BE2C (cell line): ENCODE measurements at regions not wholly inside any gene's neighbourhood (a gene's known extent, or its start where the extent isn't known, plus 50 kb on each side); places are given as distances from the start of the nearest gene placed in this dataset.

ENCODE experiments used
- DNase-seq: peaks from one replicate; pipeline ENCODE4 v3.0.0-alpha.2; 2020
- H3K27me3 ChIP-seq: fragments of 250-450 bp; sonication (Bioruptor Pico); 2 replicates; pipeline ENCODE4 v1.5.1; 2020; ENCODE audit warnings: mild to moderate bottlenecking
- H3K36me3 ChIP-seq: fragments of 250-450 bp; sonication (Bioruptor Pico); 2 replicates; pipeline ENCODE4 v1.5.1; 2020; ENCODE audit warnings: mild to moderate bottlenecking
- H3K4me1 ChIP-seq: fragments of 250-450 bp; sonication (Bioruptor Pico); 2 replicates; pipeline ENCODE4 v1.5.1; 2020
- H3K4me3 ChIP-seq: 2 replicates; pipeline ENCODE4 v1.5.1; 2011; ENCODE audit warnings: low read depth, low read length
- H3K9me3 ChIP-seq: fragments of 250-450 bp; sonication (Bioruptor Pico); 2 replicates; pipeline ENCODE4 v1.5.1; 2020
- CTCF ChIP-seq: IDR thresholded peaks from 2 replicates; pipeline ENCODE4 v1.5.1; 2012; ENCODE audit warnings: mild to moderate bottlenecking, low read depth, low read length

GRCh38 chr4:175385797-175386196 lies 426.3 kb downstream of the GPM6A start:
- no peak for DNase-seq
- H3K27me3 ChIP-seq, result no peaks in the 10 kb centered on the region
- no peaks in the 10 kb centered on the region for H3K36me3 ChIP-seq
- no peak for TF ChIP-seq CTCF
- H3K9me3 ChIP-seq, result no peaks in the 10 kb centered on the region
- H3K4me1 ChIP-seq, result no peaks in the 10 kb centered on the region
- H3K4me3 ChIP-seq, result no peak overlapping the region

DNA sequence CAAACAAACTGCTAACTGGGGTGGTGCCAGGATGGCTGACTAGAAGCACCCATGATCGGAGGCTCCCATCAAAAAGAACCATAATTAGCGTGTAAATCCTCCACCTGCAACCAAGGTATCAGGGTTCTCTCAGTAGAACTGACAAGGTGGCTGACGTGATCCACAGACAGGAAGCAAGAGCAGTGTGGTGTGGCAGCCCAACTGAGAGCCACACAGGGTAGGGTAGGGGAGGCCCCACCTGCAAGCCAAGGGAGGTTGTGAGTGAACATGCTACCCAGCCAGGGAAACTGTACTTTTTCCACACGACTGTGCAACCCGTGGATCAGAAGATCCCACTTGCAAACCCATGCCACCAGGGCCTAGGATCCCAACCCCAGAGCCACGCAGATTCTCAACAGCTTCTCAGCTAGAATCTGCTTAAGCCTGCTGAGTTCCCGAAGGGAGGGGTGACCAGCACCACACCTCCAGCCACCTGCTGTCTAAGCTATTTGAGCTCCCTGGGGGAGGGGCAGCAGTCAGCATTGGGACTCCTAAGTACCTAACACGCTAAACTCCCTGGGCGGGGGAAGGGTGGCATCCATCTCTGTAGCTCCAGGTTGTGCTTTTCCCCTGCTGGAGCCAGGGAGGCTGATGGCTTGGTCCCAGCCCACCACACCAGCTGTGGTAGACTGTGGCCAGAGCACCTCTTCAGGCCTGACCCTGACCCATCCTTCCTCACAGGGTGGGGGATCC lies 425.1 kb downstream of the GPM6A start:
- Histone ChIP-seq H3K4me1 (no peaks in the 10 kb centered on the region), H3K36me3 (no peaks in the 10 kb centered on the region), H3K9me3 (no peaks in the 10 kb centered on the region), H3K27me3 (no peaks in the 10 kb centered on the region), H3K4me3 (no peak overlapping the region)
- TF ChIP-seq CTCF, result no peak
- DNase-seq, result no peak

GRCh38 chr4:175394208-175394607 lies 417.9 kb downstream of the GPM6A start:
- H3K9me3 ChIP-seq, result no peaks in the 10 kb centered on the region
- H3K4me3 ChIP-seq, result no peak overlapping the region
- H3K27me3 ChIP-seq, result no peaks in the 10 kb centered on the region
- no peaks in the 10 kb centered on the region for H3K4me1 ChIP-seq
- no peak for DNase-seq
- TF ChIP-seq CTCF, result no peak
- no peaks in the 10 kb centered on the region for H3K36me3 ChIP-seq

DNA sequence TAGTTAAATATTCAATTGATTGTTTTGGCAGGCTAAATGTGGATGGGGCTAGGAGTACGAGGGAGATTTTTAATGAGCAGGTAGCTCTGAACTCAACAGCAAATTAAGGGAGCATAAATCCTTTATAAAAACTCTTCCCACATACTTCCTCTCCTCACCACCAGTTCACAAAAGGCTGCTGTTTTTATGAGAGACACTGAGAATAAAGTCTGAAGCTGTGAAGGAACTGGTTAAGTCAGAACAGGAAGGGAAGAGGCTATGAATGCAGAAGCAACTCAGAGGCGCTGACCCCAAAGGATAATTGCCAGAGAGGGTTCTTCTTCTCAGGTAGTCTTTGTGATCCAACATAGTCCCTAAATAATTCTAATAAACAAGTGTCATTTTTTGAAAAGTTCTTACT lies 406.1 kb downstream of the GPM6A start:
- no peak for TF ChIP-seq CTCF

GRCh38 chr4:175407926-175408325 lies 404.1 kb downstream of the GPM6A start:
- H3K4me1 ChIP-seq, result no peaks in the 10 kb centered on the region
- H3K4me3 ChIP-seq, result no peak overlapping the region
- no peaks in the 10 kb centered on the region for H3K9me3 ChIP-seq
- no peak for TF ChIP-seq CTCF
- peaks cover 3% of the 10 kb centered on the region; the same call in 1 of the 2 replicates for H3K27me3 ChIP-seq
- DNase-seq, result no peak
- H3K36me3 ChIP-seq, result no peaks in the 10 kb centered on the region

More for the DNA sequence above, 406.1 kb downstream of the GPM6A start:
- Histone ChIP-seq H3K4me3 (no peak overlapping the region), H3K36me3 (no peaks in the 10 kb centered on the region), H3K4me1 (no peaks in the 10 kb centered on the region), H3K9me3 (no peaks in the 10 kb centered on the region), H3K27me3 (peaks cover 3% of the 10 kb centered on the region; the same call in 1 of the 2 replicates)
- no peak for DNase-seq

DNA sequence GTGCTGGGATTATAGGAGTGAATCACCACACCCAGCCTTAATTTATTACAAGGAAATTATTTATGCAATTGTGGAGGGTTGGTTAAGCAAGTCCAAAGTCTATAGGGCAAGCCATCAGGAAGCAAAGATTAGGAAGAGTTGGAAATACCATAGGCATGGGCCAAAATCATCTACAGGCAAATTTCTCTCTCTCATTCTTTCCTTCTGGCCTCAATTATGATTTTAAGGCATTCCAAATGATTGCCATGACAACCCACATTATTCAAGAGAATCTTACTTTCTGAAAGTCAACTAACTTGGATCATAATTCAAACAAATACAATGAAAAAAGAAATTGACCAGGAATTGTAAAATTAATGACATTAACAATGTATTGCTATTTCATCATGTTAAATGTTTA lies 400.8 kb downstream of the GPM6A start:
- Histone ChIP-seq H3K36me3 (no peaks in the 10 kb centered on the region), H3K4me3 (no peak overlapping the region), H3K4me1 (no peaks in the 10 kb centered on the region), H3K27me3 (no peaks in the 10 kb centered on the region), H3K9me3 (no peaks in the 10 kb centered on the region)
- no peak for DNase-seq
- TF ChIP-seq CTCF, result no peak
